Stimulated activated CD4-positive, alpha-beta T cell treated with anti-CD3 and anti-CD28 coated beads, TNF-alpha, amount 100 ng/mL, for 48 hours (primary cell): ENCODE measurements at regions not wholly inside any gene's neighbourhood (a gene's known extent, or its start where the extent isn't known, plus 50 kb on each side); places are given as distances from the start of the nearest gene placed in this dataset.
"Not testable (repeated sequence)": the region's sequence is repeated elsewhere in the genome, so short reads cannot be mapped to it uniquely, and the experiment has no call there.

Experiments used
- DNase-seq, 3 donors: peaks; one replicate each; pipeline ENCODE4 v3.0.0-alpha.2; 2020; ENCODE audit warnings: low read depth in 3 of 3

DNA sequence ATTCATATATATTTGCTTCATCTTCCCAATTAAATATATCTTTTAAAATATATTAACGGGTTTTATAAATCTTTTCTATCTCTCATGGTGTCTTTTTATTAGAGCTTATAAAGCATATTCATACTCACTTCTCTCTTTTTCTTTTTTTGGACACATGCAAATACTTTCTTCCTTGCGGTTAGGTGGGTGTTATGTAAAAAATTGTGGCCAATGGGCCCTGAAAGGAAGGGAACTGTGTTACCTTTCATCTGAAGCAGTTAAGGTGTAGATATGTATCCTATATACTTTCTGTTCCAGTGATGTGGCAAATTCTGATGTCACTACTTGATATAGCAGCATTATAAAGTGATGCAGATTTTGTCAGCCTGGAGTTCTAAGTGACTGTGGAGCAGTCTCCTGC, 714.5 kb downstream of the PLCL1 start:
- DNase-seq, result no peak

GRCh38 chr2:198517976-198518375, 713.6 kb downstream of the PLCL1 start:
- DNase-seq, result no peak

DNA sequence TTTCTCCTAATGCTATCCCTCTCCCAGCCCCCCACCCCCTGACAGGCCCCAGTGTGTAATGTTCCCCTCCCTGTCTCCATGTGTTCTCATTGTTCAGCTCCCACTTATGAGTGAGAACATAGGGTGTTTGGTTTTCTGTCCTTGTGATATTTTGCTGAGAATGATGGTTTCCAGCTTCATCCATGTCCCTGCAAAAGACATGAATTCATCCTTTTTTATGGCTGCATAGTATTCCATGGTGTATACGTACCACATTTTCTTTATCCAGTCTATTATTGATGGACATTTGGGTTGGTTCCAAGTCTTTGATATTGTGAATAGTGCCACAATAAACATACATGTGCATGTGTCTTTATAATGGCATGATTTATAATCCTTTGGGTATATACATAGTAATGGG, 704.2 kb downstream of the PLCL1 start:
- DNase-seq, result not testable (repeated sequence)

- DNase-seq, result no peak
These were observed 695.1 kb downstream of the PLCL1 start for GRCh38 chr2:198499539-198499938.

DNA sequence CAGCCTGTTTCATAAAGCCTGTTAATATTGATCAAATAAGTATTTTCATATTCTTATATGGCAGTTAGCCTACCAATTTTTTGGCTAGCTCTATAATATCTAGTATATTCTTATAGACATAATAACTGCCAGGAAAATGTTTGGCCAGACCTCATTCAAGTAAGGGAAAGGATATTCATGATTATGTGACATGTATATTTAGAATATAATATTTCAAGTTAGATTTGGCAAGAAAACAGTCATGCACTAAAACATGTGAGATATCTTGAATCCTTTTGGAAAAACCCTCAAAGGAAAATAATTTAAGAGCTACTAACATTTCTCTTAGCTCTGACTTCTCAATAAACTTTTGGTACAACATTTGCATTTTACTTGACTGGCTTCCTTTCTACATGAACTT, 694.1 kb downstream of the PLCL1 start:
- no peak for DNase-seq

DNA sequence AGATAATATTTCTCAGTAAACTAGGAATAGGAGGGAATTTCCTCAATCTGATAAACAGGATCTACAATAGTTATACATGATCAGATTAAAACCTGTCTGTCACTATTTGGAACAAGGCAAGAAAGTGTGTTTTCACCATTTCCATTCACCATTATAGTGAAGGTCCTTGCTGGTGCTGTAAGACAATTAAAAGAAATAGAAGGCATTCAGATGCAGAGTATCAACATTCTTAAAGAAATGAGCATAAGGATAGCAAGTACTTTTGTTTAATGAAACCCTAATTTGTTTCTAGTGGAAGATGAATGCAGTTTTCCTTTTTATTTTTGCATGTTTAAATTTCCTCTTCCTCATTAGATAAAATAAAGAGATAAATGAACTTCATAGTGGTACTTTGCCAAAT, 693.7 kb downstream of the PLCL1 start:
- DNase-seq, result no peak

GRCh38 chr2:198494931-198495330, 690.5 kb downstream of the PLCL1 start:
- DNase-seq, result no peak

GRCh38 chr2:198490748-198491147, 686.4 kb downstream of the PLCL1 start:
- DNase-seq, result no peak

- no peak for DNase-seq
These were observed 684.6 kb downstream of the PLCL1 start for GRCh38 chr2:198488964-198489363.

GRCh38 chr2:198483051-198483450, 678.7 kb downstream of the PLCL1 start:
- no peak for DNase-seq

DNA sequence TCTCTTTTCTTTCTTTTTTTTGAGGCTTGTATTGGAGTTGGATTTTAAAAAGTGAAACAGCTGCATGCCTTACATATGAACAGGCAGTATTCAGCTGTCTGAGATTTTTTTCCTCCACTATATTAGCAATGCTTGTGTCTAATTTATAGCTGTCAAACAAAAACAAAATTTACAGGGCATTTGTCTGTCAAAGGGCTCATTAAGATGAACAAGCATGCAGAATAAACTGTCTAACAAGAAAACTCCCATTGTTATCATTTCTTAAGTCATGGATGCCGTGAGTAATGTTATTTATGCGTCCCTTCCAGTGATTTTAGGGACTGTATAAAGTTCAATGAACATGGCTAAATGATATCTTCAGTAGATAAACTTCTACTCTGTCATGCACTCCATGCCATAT, 674.7 kb downstream of the PLCL1 start:
- DNase-seq, result no peak

GRCh38 chr2:198478361-198478760, 674.0 kb downstream of the PLCL1 start:
- no peak for DNase-seq

GRCh38 chr2:198476007-198476406, 671.6 kb downstream of the PLCL1 start:
- no peak for DNase-seq

DNA sequence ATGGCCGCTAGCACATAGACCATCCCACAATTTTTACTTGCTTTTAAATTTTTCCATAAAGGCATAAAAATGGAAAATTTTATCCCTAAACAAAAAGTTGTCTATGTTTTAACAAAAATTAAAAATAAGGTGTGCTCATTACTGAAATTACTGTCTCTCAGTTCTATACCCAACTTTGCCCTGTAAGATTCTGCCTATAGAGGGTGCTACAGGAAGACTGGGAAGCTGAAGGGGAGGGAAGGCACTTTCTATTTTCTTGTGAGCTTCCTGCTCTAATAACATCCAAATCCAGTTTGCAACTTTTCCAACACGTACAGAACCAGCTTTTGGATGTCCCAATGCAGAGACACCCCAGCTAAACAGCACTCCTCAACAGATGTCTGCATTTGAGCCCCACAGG, 666.9 kb downstream of the PLCL1 start:
- DNase-seq, result no peak

DNA sequence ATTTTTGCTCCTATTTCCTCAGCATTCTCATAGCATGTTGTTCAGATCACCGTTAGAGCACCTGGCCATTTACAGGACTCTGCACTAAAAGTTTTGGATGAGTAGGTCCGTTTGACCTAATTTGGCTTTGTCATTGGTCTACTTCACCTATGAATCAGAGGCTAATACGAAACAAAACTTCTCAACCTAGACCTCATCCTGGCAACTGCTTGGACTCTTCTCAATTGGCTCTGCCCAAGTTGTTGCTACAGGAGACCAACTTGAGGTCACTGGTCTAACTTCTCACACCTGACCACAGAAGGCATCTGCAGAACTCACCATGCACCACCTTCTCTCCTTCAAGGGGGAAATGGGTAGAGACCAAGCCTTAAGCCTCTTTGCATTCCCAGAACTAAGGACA, 663.7 kb downstream of the PLCL1 start:
- no peak for DNase-seq

DNA sequence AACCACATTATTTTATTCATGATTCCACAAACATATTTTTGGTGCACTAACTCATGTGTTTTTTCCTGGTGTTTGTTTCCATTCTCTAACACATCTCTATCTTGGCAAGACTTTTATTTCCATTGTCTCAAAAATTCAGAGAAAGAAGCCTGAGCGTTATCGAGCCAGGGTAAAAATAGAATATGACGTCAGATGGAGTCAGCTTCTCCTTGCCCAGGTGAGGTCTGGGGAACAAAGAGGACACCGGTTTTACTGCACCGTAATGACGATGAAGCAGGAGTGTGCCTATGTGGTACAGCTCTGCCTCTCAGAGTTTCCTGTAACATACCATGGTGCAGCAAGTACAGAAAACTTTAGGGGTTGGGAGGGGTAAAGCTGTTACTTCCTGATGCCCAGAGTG, 661.6 kb downstream of the PLCL1 start:
- no peak for DNase-seq

DNA sequence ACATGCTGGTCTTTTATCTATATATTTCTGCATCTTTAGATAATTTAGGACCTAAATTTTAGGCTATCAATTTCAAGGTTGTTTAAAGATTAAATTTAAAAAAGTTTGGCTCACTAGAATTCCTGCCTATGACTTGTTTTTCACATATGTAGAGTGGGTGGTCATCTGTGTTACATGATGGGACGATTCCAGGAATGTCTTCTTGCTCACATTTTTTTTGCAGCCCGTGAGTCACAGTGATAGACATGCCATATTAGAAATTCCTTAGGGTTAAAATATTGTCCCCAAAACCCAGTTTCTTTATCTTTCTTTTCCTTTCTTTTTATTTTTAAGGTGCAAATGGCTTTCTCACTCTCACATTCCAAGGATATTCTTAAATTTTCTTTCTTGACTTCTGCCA, 652.0 kb downstream of the PLCL1 start:
- no peak for DNase-seq

DNA sequence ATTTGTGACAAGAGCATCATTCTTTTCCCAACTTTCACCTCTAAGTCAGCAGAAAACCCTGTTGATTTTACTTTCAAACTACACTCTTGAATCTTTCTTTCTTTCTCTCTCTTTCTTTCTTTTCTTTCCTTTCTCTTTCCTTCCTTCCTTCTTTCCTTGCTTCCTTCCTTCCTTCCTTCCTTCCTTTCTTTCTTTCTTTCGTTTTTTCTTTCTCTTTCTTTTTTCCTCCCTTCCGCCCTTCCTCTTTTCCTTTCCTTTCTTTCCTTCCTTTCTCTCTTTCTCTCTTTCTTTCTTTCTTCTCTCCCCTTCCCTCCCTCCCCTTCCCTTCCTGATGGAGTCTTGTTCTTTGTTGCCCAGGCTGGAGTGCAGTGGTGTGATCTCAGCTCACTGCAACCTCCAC, 649.5 kb downstream of the PLCL1 start:
- no peak for DNase-seq

DNA sequence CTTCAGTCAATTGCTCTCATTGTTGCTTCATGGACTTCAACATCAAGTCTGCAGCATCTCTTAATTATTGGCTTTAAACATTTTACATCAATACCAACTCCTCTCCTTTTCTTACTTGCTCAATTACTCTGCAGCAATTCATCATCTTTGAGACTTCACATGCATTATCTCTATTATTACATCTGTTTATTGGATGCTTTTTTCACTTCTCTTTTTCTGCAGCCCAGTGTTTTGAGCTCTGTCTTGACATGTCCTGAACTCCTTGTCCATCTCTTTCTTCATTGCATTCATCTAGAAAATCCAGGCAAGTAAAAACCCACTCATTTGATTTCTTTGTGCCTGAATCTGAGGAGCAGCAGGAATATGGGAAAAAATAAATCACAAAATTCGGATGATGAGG, 647.9 kb downstream of the PLCL1 start:
- DNase-seq, result no peak

- DNase-seq, result no peak
These were observed 644.4 kb downstream of the PLCL1 start for GRCh38 chr2:198448789-198449188.

GRCh38 chr2:198444800-198445287, 640.5 kb downstream of the PLCL1 start:
- no peak for DNase-seq

- DNase-seq, result no peak
These were observed 637.5 kb downstream of the PLCL1 start for GRCh38 chr2:198441901-198442300.

DNA sequence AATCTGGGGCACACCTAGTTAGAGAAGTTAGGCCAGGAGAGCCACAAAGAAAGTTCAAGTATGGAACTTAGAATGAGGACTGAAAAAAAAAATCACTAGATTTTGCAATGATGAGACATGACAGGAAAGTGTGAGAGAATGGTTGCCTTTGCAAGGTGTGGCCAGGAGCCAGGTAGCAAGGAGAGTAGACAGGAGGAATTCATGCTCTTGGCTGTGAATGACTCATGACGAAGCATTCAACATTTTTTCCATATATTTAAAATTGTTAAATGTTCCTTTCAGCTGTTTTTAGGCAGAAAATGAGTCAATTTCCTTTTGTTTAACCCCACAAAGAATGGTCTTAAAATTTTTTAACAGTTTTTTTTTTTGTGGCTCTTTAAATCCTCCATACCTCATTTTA, 636.9 kb downstream of the PLCL1 start:
- DNase-seq, result no peak

GRCh38 chr2:198440833-198441232, 636.4 kb downstream of the PLCL1 start:
- DNase-seq, result no peak

- no peak for DNase-seq
These were observed 633.9 kb downstream of the PLCL1 start for GRCh38 chr2:198438331-198438730.
